Progenitor cell of endocrine pancreas (in vitro differentiated cells): ENCODE measurements at regions not wholly inside any gene's neighbourhood (a gene's known extent, or its start where the extent isn't known, plus 50 kb on each side); places are given as distances from the start of the nearest gene placed in this dataset.

Source experiments
- DNase-seq: peaks from one replicate; pipeline ENCODE4 v3.0.0; 2021; ENCODE audit warnings: low spot score; ENCODE audit not compliant: unreplicated experiment
- H3K27ac Mint-ChIP-seq: 2 replicates; pipeline ENCODE4 v1.8.0; 2021; ENCODE audit warnings: mild to moderate bottlenecking, moderate library complexity, mixed read lengths
- H3K27me3 Mint-ChIP-seq: 2 replicates; pipeline ENCODE4 v1.8.0; 2021; ENCODE audit warnings: mixed read lengths
- H3K36me3 Mint-ChIP-seq: 2 replicates; pipeline ENCODE4 v1.8.0; 2022; ENCODE audit warnings: mixed read lengths; ENCODE audit not compliant: insufficient read depth
- H3K4me1 Mint-ChIP-seq: 2 replicates; pipeline ENCODE4 v1.8.0; 2021; ENCODE audit warnings: low read depth, mixed read lengths
- H3K4me3 Mint-ChIP-seq: 2 replicates; pipeline ENCODE4 v1.8.0; 2021; ENCODE audit warnings: low read depth, mild to moderate bottlenecking, moderate library complexity, mixed read lengths
- H3K9me3 Mint-ChIP-seq: 2 replicates; pipeline ENCODE4 v1.8.0; 2021; ENCODE audit warnings: low read depth, mixed read lengths
- CTCF ChIP-seq: fragments of 200-600 bp; sonication (generic); IDR thresholded peaks from one replicate; pipeline ENCODE4 v1.5.0; 2021; ENCODE audit warnings: antibody characterized with exemption, mild to moderate bottlenecking; ENCODE audit not compliant: unreplicated experiment

DNA sequence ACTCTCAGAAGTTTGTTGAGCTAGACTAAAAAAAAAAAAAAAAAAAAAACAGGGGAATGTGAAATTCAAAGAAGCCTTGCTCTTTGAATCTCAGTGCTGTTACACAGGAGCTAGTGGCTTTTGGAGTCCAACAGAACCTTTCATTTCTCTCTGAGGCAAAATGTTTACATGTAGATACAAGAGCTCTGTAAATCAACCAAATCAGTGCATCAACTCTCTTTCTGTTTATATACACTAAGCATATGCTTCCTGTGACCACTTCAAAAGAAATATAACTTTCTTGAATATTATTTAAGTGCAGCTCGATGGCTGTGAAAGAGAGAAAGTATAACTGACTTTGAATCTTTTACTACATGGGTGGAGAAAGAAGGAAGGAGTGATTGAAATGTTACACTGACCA lies 115.3 kb upstream of the ITGA1 start:
- Mint-ChIP-seq H3K4me1 (no peaks in the 10 kb centered on the region), H3K27me3 (no peaks in the 10 kb centered on the region), H3K36me3 (no peaks in the 10 kb centered on the region), H3K4me3 (no peak overlapping the region), H3K9me3 (no peaks in the 10 kb centered on the region), H3K27ac (no peak overlapping the region)
- DNase-seq: no peak
- no peak for TF ChIP-seq CTCF

DNA sequence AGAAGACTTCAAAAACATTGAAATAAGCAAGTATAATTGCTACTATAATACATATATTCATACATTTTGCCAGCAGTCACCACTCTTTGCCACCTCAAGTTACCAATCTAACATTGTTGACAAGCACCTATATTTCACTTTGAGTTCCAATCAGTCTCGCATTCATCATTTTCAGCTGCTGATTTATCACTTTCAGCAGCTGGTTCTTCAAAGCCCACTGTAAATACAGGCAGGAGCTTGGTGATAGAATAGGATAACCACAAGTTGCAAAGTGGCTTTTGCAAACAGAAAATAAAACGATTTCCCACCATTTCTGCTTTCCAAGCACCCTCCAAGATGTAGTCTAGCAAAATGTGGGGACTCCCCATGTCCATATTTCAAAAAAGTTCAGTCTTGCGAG lies 114.2 kb upstream of the ITGA1 start:
- H3K27me3 Mint-ChIP-seq: no peaks in the 10 kb centered on the region
- H3K36me3 Mint-ChIP-seq: no peaks in the 10 kb centered on the region
- no peak overlapping the region for H3K27ac Mint-ChIP-seq
- H3K9me3 Mint-ChIP-seq: no peaks in the 10 kb centered on the region
- TF ChIP-seq CTCF: no peak
- no peaks in the 10 kb centered on the region for H3K4me1 Mint-ChIP-seq
- no peak overlapping the region for H3K4me3 Mint-ChIP-seq
- DNase-seq: no peak

DNA sequence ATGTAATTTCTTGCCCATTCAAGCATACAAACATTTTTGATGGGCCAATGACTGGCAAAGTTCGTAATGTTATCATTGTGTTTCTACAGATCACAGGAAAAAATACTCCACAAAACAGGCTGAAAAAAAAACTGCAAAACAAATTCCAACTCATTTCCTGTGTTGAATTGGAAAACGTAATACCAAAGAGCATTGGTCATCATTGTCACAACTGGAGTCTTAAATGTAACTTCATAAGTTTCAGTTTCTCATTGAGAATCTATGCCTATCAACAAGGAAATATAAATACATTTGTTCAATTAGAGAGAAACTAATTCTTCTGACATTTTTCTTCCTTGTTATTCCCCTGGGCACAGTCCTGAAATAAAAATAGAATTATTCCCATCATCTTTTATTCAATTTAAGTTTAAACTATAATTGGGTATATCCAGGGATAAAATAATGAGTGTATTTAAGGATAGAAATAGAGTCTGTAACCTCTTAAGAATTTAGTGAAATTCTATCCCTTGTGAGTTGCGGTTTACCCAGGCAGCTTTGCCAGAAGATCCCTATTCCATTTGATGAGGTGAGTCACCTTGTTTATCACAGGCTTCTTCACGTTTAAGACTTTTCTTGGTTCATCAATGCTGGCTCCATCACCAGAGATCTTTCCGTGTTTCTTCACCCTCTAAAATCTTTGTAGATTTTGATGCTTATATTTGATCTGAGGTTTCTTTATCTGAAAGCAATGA lies 112.7 kb upstream of the ITGA1 start:
- Mint-ChIP-seq H3K4me3 (no peak overlapping the region), H3K4me1 (no peaks in the 10 kb centered on the region), H3K27me3 (no peaks in the 10 kb centered on the region), H3K27ac (no peak overlapping the region), H3K36me3 (no peaks in the 10 kb centered on the region), H3K9me3 (peaks cover 6% of the 10 kb centered on the region)
- no peak for TF ChIP-seq CTCF
- no peak for DNase-seq

DNA sequence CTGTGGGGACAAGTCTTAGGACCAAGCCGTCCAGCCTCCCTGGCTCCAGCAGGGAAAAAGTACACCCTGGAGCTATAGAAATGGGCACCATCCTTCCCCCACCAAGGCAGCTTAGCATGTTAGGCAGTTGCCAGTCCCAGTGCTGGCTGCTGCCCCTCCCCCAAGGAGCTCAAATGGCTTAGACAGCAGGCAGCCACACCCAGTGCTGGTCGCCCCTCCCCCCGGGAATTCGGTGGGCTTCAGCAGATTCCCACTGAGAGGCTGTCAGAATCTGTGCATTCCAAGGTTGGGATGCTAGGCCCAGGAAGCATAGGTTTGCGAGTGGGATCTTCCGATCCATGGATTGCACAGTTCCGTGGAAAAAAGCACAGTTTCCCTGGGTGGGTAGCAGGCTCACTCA lies 105.2 kb upstream of the ITGA1 start:
- Mint-ChIP-seq H3K4me1 (no peaks in the 10 kb centered on the region), H3K9me3 (peaks cover 7% of the 10 kb centered on the region), H3K27ac (no peak overlapping the region), H3K4me3 (no peak overlapping the region), H3K27me3 (no peaks in the 10 kb centered on the region), H3K36me3 (no peaks in the 10 kb centered on the region)
- no peak for DNase-seq
- no peak for TF ChIP-seq CTCF

DNA sequence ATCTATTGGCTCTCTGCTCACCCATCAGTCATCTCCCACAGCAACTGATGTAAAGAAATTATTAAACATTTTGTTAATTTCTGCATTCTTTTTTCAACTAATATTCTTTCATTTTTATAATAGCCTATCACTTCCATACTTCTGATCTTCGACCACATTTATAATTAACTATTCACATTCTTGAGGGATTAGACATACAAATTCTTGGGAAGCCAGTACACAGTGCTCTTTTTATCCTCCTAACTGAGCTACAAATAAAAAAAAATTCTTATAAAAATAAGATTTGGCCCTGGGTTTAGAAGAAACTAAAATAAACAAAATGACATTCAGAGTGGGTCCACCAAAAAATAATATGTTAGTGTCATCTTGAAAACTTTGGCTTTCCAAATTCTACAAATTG lies 103.7 kb upstream of the ITGA1 start:
- Mint-ChIP-seq H3K36me3 (no peaks in the 10 kb centered on the region), H3K9me3 (peaks cover 7% of the 10 kb centered on the region), H3K27me3 (no peaks in the 10 kb centered on the region), H3K27ac (no peak overlapping the region), H3K4me1 (no peaks in the 10 kb centered on the region), H3K4me3 (no peak overlapping the region)
- no peak for TF ChIP-seq CTCF
- no peak for DNase-seq
